PC-9 (cell line): ENCODE measurements at regions not wholly inside any gene's neighbourhood (a gene's known extent, or its start where the extent isn't known, plus 50 kb on each side); places are given as distances from the start of the nearest gene placed in this dataset.

Source experiments
- BruUV-seq: library from RNA; stranded (reverse); fragments of 400-500 nt; replicated peaks from 2 replicates; lab custom pipeline; 2021; lab: Mats Ljungman, UMichigan
- CTCF ChIA-PET: fragments of 300-600 bp; sonication (Branson Sonifier 250); formaldehyde crosslinking; loops from one replicate; lab custom pipeline; 2022; ENCODE audit warnings: antibody characterized with exemption; lab: Charles Lee
- POLR2A ChIA-PET: fragments of 300-600 bp; sonication (Branson Sonifier 250); formaldehyde crosslinking; loops from one replicate; lab custom pipeline; 2022; ENCODE audit warnings: antibody characterized with exemption; ENCODE audit not compliant: unreplicated experiment; lab: Charles Lee
- DNase-seq, 2 experiments: peaks; one replicate each; pipeline versions ENCODE4 v3.0.0 to v3.0.0-alpha.2; 2015 to 2022; ENCODE audit warnings: mixed read lengths in 1 of 2
- H2AFZ ChIP-seq: fragments of 200-600 bp; sonication (generic); 2 replicates; pipeline ENCODE4 v1.8.1; 2017; ENCODE audit warnings: antibody characterized with exemption
- H3F3A ChIP-seq: fragments of 200-600 bp; sonication (generic); 2 replicates; pipeline ENCODE4 v1.8.1; 2017; ENCODE audit warnings: antibody characterized with exemption, mild to moderate bottlenecking, low read depth; ENCODE audit not compliant: insufficient read depth
- H3K27ac ChIP-seq: fragments of 200-600 bp; sonication (generic); 2 replicates; pipeline ENCODE4 v1.6.1; 2016; ENCODE audit warnings: mixed run types
- H3K27me3 ChIP-seq: fragments of 200-600 bp; sonication (generic); 2 replicates; pipeline ENCODE4 v1.6.1; 2016; ENCODE audit warnings: low read depth, mixed run types; ENCODE audit not compliant: insufficient read depth
- H3K36me3 ChIP-seq: fragments of 200-600 bp; sonication (generic); 2 replicates; pipeline ENCODE4 v1.6.1; 2016; ENCODE audit warnings: low read depth, mixed run types
- H3K4me1 ChIP-seq: fragments of 200-600 bp; sonication (generic); replicated peaks from 2 replicates; pipeline ENCODE4 v1.6.1; 2016; ENCODE audit warnings: mixed run types; ENCODE audit not compliant: insufficient read depth
- H3K4me2 ChIP-seq: fragments of 200-600 bp; sonication (generic); 2 replicates; pipeline ENCODE4 v1.6.1; 2017; ENCODE audit warnings: mixed run types
- H3K4me3 ChIP-seq: fragments of 200-600 bp; sonication (generic); 2 replicates; pipeline ENCODE4 v1.6.1; 2016; ENCODE audit warnings: mixed run types
- H3K79me2 ChIP-seq: fragments of 200-600 bp; sonication (generic); 2 replicates; pipeline ENCODE4 v1.6.1; 2017; ENCODE audit warnings: low read depth, mixed run types
- H3K9me2 ChIP-seq: fragments of 200-600 bp; sonication (generic); 2 replicates; pipeline ENCODE4 v1.8.1; 2017; ENCODE audit warnings: mild to moderate bottlenecking; ENCODE audit not compliant: insufficient read depth
- H3K9me3 ChIP-seq: fragments of 200-600 bp; sonication (generic); 2 replicates; pipeline ENCODE4 v1.8.1; 2016; ENCODE audit warnings: low read depth; ENCODE audit not compliant: insufficient read depth
- H4K20me1 ChIP-seq: fragments of 200-600 bp; sonication (generic); 2 replicates; pipeline ENCODE4 v1.8.1; 2017; ENCODE audit not compliant: insufficient read depth
- EZH2 ChIP-seq: fragments of 200-600 bp; sonication (generic); IDR thresholded peaks from 2 replicates; pipeline ENCODE4 v1.8.0; 2017; ENCODE audit warnings: antibody characterized with exemption, low read depth
- intact Hi-C: fragments of 100-400 bp; cut with micrococcal nuclease; formaldehyde crosslinking; loops from one replicate; pipeline ENCODE4 v1.10.0; 2022; ENCODE audit not compliant: unreplicated experiment
- TF ChIP-seq, protein P1 (sequence below): fragments of 200-600 bp; sonication (generic); conservative IDR thresholded peaks from 2 replicates; pipeline ENCODE4 v1.6.1; 2017; ENCODE audit warnings: mixed run types, antibody characterized with exemption, mild to moderate bottlenecking, moderate library complexity

DNA sequence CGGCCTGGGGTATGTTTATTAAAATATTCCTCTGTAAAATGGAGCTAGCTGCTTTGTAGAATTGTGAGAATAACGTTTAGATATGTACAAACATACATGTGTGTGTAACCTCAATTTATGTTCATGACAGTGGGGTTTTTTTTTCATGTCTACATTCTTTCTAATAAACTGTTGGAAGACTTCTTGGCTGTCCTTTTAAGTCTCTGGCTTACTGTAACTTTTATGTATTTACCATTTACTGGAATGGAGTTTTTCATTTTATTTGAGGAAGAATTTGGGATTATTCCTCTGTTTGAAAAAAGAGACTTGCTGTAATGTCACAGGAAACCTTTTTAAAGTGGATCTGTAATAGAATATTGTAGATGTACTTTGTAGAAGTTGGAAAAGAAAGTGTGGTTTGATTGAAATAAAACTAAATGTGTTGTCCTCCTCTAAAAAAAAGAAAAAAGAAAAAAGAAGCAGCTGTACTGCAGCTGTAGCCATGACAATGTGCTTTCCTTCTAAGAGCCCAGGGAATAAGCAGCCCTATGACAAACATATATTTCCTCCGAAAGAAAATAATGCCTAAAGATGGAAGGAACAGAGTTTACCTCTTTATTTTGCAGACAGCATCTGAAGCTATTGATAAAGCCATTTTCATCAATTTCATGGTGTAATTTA lies 71.2 kb upstream of the FREM1 start:
- Histone ChIP-seq H3F3A (no peaks in the 10 kb centered on the region), H3K4me2 (no peak overlapping the region), H3K4me1 (no peaks in the 10 kb centered on the region), H3K79me2 (no peaks in the 10 kb centered on the region), H3K9me2 (no peaks in the 10 kb centered on the region), H2AFZ (no peak overlapping the region), H3K4me3 (no peak overlapping the region), H3K27ac (no peak overlapping the region), H4K20me1 (no peaks in the 10 kb centered on the region), H3K36me3 (no peaks in the 10 kb centered on the region), H3K27me3 (no peaks in the 10 kb centered on the region), H3K9me3 (no peaks in the 10 kb centered on the region)
- POLR2A ChIA-PET: no interaction called here
- TF ChIP-seq, protein P1, sequence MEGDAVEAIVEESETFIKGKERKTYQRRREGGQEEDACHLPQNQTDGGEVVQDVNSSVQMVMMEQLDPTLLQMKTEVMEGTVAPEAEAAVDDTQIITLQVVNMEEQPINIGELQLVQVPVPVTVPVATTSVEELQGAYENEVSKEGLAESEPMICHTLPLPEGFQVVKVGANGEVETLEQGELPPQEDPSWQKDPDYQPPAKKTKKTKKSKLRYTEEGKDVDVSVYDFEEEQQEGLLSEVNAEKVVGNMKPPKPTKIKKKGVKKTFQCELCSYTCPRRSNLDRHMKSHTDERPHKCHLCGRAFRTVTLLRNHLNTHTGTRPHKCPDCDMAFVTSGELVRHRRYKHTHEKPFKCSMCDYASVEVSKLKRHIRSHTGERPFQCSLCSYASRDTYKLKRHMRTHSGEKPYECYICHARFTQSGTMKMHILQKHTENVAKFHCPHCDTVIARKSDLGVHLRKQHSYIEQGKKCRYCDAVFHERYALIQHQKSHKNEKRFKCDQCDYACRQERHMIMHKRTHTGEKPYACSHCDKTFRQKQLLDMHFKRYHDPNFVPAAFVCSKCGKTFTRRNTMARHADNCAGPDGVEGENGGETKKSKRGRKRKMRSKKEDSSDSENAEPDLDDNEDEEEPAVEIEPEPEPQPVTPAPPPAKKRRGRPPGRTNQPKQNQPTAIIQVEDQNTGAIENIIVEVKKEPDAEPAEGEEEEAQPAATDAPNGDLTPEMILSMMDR: no peak
- CTCF ChIA-PET: no interaction called here
- no peak for DNase-seq
- BruUV-seq: no TSS peak
- intact Hi-C loops: no loop called here

DNA sequence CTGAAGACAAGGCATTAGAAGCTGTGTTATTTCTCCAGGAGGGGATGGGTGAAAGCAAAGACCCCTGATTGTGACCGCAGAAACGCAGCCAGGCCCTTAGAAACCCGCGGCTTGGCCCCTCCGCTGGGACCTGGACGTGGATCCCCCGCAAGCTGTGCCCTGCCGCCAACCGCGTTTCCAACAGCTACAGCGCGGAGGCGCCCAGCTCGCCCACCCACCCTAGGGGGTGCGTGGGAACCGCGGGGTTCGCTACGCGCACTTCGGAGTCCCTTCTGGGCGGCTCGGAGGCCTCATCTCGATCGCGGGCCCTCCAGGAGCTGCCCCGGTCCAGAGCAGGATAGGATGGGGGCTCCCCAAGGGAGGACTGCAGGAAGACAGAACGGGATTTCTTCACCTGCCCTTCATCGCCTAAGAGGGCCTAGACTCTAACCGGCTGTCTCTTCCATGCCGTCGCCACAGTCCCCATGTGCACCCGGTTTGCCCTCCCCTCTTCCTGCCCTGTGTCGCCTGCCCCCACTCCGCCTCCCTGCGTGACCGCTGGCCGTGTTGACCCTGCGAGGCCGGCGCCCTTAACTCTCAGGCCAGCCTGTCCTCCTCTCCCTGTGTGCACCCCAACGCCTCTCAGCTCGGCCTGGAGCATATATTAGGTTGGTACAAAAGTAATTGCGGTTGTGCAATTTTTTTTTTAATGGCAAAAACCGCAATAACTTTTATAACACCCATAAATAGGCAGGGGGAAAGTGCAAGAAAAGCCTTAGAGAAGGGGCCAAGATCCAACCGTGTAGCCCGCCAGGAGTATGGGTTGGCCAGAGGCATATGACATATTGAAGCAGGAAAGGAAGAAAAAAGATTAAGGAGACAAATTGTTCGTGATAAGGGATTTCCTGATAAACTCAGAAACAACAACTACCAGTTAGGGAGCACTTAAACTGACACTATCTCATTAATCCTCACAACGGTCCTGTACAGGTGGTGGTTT lies 68.1 kb upstream of the FREM1 start:
- BruUV-seq: no TSS peak
- Histone ChIP-seq H3K27ac (no peak overlapping the region), H2AFZ (no peak overlapping the region), H4K20me1 (no peaks in the 10 kb centered on the region), H3F3A (no peaks in the 10 kb centered on the region), H3K79me2 (no peaks in the 10 kb centered on the region), H3K4me2 (no peak overlapping the region), H3K27me3 (no peaks in the 10 kb centered on the region), H3K36me3 (no peaks in the 10 kb centered on the region), H3K4me1 (no peaks in the 10 kb centered on the region), H3K9me3 (no peaks in the 10 kb centered on the region), H3K9me2 (no peaks in the 10 kb centered on the region), H3K4me3 (no peak overlapping the region)
- TF ChIP-seq, protein P1: no peak
- no peak for TF ChIP-seq EZH2
- DNase-seq: no peak
- intact Hi-C loops: no loop called here
- POLR2A ChIA-PET: no interaction called here
- CTCF ChIA-PET: no interaction called here

DNA sequence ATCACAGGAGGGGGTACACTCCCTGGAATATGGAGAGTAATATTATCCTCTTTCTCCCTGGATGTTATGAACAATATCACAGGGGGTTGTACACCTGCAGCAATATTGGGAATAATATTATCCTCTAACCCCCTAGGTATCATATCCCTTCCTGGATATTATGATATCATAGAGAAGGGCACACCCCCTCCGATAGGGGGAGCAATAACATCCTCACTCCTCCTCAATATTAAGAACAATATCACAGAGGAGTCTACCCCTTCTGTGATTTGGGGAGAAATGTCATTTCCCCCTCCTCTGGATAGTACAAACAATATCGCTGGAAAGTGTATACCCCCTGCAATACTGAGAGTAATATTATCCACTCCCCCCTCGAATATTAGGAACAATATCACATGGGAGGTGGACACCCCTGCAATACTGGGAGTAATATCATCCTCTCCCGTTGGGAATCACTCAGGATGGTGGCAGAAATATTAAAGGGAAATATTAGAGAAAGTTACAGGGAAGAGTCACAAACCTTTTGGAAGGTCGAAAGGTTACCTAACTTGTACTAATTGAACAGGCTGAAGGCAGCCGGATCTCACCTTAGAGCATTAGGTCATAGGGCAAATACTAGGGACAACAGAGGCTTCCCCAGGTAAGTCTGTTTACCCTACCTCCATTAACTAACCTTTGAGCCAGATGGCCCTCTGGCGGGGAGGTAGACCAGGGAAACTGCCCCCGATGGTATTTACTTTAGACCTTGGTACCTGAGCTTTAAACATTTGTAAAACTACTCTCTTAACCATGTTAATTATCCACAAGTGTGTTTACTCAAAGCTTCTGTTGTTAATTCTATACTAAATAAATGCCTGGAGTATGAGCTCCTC lies 57.5 kb upstream of the FREM1 start:
- Histone ChIP-seq H3K4me1 (no peaks in the 10 kb centered on the region), H3K36me3 (no peaks in the 10 kb centered on the region), H2AFZ (no peak overlapping the region), H3K27ac (no peak overlapping the region), H3K9me3 (no peaks in the 10 kb centered on the region), H3F3A (no peaks in the 10 kb centered on the region), H3K27me3 (no peaks in the 10 kb centered on the region), H3K4me3 (no peak overlapping the region), H3K79me2 (no peaks in the 10 kb centered on the region), H4K20me1 (no peaks in the 10 kb centered on the region), H3K4me2 (no peak overlapping the region), H3K9me2 (no peaks in the 10 kb centered on the region)
- CTCF ChIA-PET: no interaction called here
- no peak for DNase-seq
- BruUV-seq: no TSS peak
- POLR2A ChIA-PET: no interaction called here
- intact Hi-C loops: no loop called here
- TF ChIP-seq EZH2: no peak
- TF ChIP-seq, protein P1: peak; percentile 35; the same call in 1 of the 2 replicates
